ENCODE measurements at regions not wholly inside any gene's neighbourhood (a gene's known extent, or its start where the extent isn't known, plus 50 kb on each side); places are given as distances from the start of the nearest gene placed in this dataset.

- peak; percentile 92 for DNase-seq
- in situ Hi-C loops (cut with MboI; ENCODE audit: low pct_unique_long_range_greater_than_20kb, low sequenced_read_pairs): no loop called here
Measured at GRCh38 chr3:184472723-184473428, 88.7 kb upstream of the EPHB3 start.

GRCh38 chr3:184474897-184475296, 86.7 kb upstream of the EPHB3 start:
- in situ Hi-C loops (cut with MboI; ENCODE audit: low pct_unique_long_range_greater_than_20kb, low sequenced_read_pairs): no loop called here

GRCh38 chr3:184477940-184478339, 83.6 kb upstream of the EPHB3 start:
- in situ Hi-C loops (cut with MboI; ENCODE audit: low pct_unique_long_range_greater_than_20kb, low sequenced_read_pairs): no loop called here
- DNase-seq: no peak

More at GRCh38 chr3:184474897-184475296, 86.7 kb upstream of the EPHB3 start:
- DNase-seq: no peak

GRCh38 chr3:184479426-184480126, 82.0 kb upstream of the EPHB3 start:
- in situ Hi-C loops (cut with MboI; ENCODE audit: low pct_unique_long_range_greater_than_20kb, low sequenced_read_pairs): no loop called here
- no peak for DNase-seq

GRCh38 chr3:184480831-184481230, 80.8 kb upstream of the EPHB3 start:
- in situ Hi-C loops (cut with MboI; ENCODE audit: low pct_unique_long_range_greater_than_20kb, low sequenced_read_pairs): no loop called here
- DNase-seq: no peak

- no peak for DNase-seq
- in situ Hi-C loops (cut with MboI; ENCODE audit: low pct_unique_long_range_greater_than_20kb, low sequenced_read_pairs): no loop called here
Measured at GRCh38 chr3:184481984-184482671, 79.5 kb upstream of the EPHB3 start.

GRCh38 chr3:184485241-184485640, 76.3 kb upstream of the EPHB3 start:
- in situ Hi-C loops (cut with MboI; ENCODE audit: low pct_unique_long_range_greater_than_20kb, low sequenced_read_pairs): no loop called here
- no peak for DNase-seq

GRCh38 chr3:184485906-184486305, 75.7 kb upstream of the EPHB3 start:
- DNase-seq: no peak
- in situ Hi-C loops (cut with MboI; ENCODE audit: low pct_unique_long_range_greater_than_20kb, low sequenced_read_pairs): no loop called here

GRCh38 chr3:184486614-184487013, 75.0 kb upstream of the EPHB3 start:
- in situ Hi-C loops (cut with MboI; ENCODE audit: low pct_unique_long_range_greater_than_20kb, low sequenced_read_pairs): no loop called here
- DNase-seq: no peak

GRCh38 chr3:184488577-184488976, 73.0 kb upstream of the EPHB3 start:
- no peak for DNase-seq
- in situ Hi-C loops (cut with MboI; ENCODE audit: low pct_unique_long_range_greater_than_20kb, low sequenced_read_pairs): no loop called here

GRCh38 chr3:184489268-184489841, 72.2 kb upstream of the EPHB3 start:
- in situ Hi-C loops (cut with MboI; ENCODE audit: low pct_unique_long_range_greater_than_20kb, low sequenced_read_pairs): no loop called here
- DNase-seq: no peak

- in situ Hi-C loops (cut with MboI; ENCODE audit: low pct_unique_long_range_greater_than_20kb, low sequenced_read_pairs): no loop called here
- no peak for DNase-seq
Measured at GRCh38 chr3:184491011-184491576, 70.5 kb upstream of the EPHB3 start.

GRCh38 chr3:184491867-184492615, 69.5 kb upstream of the EPHB3 start:
- DNase-seq: peak; percentile 67
- in situ Hi-C loops (cut with MboI; ENCODE audit: low pct_unique_long_range_greater_than_20kb, low sequenced_read_pairs): no loop called here

GRCh38 chr3:184496933-184497332, 64.7 kb upstream of the EPHB3 start:
- in situ Hi-C loops (cut with MboI; ENCODE audit: low pct_unique_long_range_greater_than_20kb, low sequenced_read_pairs): no loop called here
- no peak for DNase-seq

- in situ Hi-C loops (cut with MboI; ENCODE audit: low pct_unique_long_range_greater_than_20kb, low sequenced_read_pairs): no loop called here
- DNase-seq: no peak
Measured at GRCh38 chr3:184497804-184498203, 63.8 kb upstream of the EPHB3 start.

GRCh38 chr3:184498986-184499606, 62.5 kb upstream of the EPHB3 start:
- in situ Hi-C loops (cut with MboI; ENCODE audit: low pct_unique_long_range_greater_than_20kb, low sequenced_read_pairs): no loop called here
- DNase-seq: peak; percentile 59

- in situ Hi-C loops (cut with MboI; ENCODE audit: low pct_unique_long_range_greater_than_20kb, low sequenced_read_pairs): no loop called here
Measured at GRCh38 chr3:184500344-184500923, 61.2 kb upstream of the EPHB3 start.

GRCh38 chr3:184502123-184502667, 59.4 kb upstream of the EPHB3 start:
- no peak for DNase-seq
- in situ Hi-C loops (cut with MboI; ENCODE audit: low pct_unique_long_range_greater_than_20kb, low sequenced_read_pairs): no loop called here

More at GRCh38 chr3:184500344-184500923, 61.2 kb upstream of the EPHB3 start:
- no peak for DNase-seq

Measured in KBM-7 (cell line).